ENCODE measurements at regions not wholly inside any gene's neighbourhood (a gene's known extent, or its start where the extent isn't known, plus 50 kb on each side); places are given as distances from the start of the nearest gene placed in this dataset.

DNA sequence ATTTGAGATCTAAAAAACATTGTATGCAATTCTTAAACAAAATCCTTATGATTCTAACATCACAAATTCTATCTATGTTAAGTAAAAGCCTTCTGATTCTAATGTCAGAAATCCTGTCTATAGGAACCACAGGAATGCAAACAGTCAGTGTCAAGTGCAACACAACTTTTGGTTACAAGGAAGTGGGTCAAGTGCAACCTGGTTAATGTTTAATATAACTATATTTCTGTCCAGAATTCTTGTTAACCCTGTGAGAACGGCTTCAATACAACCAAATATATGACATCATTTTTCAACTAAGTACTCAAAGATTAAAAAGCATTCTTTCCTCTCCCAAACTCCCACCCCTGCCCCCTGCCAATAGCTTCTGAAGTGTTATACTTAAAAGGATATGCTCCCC, 107.9 kb upstream of the PLEKHA5 start:
- no peak for DNase-seq

DNA sequence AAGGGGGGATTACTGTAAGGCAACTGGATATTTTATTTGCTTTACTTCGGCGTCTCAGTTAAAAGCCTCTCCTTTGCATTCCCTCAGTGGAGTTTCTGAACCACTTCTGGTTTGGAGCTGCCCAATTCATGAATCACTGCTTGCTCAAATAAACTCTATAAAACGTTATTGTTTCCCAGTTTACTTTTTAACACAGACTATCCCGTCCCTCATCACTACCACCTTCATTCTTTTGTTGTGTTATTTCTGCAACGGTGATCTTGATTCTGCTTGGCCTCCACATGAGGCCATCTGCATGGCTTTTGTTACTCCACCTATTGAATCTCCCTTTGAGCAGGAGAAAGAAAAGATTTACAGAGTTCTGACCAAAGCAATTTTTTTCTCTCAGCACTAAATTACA, 104.0 kb upstream of the PLEKHA5 start:
- no peak for DNase-seq

DNA sequence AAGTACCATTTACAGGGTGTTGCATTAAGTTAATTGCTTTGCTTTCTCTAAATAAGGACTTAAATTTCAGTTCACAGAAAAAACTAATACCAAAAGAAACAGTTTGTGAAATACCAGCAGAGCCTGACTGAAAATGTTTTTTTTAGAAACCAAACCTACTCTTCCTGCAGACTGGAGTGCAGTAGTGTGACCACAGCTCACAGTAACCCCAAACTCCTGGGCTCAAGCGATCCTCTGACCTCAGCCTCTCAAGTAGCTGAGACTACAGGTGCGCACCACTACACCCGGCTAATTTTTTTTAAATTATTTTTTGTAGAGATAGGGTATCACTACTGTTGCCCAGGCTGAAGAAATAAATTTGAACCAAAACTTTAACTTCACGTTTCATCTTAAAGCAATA, 103.5 kb upstream of the PLEKHA5 start:
- no peak for DNase-seq

- DNase-seq, result no peak
Measured at GRCh38 chr12:19026614-19027488, 102.7 kb upstream of the PLEKHA5 start.

GRCh38 chr12:19030180-19030579, 99.4 kb upstream of the PLEKHA5 start:
- DNase-seq, result no peak

DNA sequence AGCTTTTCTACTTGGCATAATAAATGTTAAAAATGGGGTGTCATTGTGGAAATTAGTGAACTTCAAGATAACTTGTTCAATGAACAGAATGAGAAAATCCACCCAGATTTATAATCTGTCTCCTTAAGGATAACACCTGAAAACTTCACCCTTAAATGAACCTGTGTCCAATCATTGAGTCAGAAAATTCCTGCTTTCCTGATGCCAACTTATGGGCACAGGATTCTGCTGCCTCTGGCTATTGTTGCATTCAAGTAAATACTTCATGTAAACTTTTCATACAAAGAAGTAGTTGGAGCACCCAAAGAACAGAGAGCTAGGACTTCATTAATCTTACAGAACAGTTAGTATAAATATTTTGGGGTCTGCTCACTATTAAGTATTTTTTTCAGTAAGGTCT, 98.9 kb upstream of the PLEKHA5 start:
- no peak for DNase-seq

DNA sequence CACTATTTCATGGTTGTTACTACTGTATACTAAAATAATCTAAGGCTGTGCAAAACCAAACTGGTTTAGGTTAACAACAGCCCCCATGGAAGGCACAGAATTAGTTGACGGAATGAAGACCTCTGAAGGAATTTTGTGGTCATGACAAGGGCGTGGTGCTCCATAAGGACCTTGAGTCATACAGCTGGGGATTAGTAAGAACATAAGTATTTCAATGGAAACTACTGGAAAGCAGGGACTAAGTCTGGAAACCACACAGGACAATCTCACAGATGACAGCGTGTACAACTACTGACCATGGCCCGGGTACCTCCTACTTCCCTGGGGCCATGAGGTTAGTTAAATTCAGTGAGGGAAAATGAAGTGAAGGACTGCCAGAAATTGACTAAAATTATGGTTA, 98.5 kb upstream of the PLEKHA5 start:
- no peak for DNase-seq

GRCh38 chr12:19032826-19033225, 96.7 kb upstream of the PLEKHA5 start:
- no peak for DNase-seq

- DNase-seq, result no peak
Measured at GRCh38 chr12:19033244-19033643, 96.3 kb upstream of the PLEKHA5 start.

- no peak for DNase-seq
Measured at GRCh38 chr12:19034937-19035336, 94.6 kb upstream of the PLEKHA5 start.

DNA sequence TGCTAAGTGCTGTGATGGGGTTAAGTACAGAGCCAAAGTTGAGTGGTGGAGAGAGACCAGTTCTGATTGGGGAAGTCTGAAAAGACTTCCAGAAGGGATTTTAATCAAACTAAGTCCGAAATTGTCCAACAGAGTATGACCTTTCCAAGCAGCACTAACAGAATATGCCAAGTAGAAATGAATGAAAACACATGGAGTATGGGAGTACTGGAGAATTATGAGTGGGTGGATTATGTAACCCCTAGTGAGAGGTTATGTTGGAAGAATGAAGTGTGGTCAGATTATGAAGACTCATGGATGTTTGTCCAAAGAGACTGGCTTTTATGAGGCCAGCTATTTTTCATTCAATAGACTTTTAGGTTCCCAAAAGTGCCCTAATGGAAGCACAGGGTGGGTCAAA, 94.0 kb upstream of the PLEKHA5 start:
- no peak for DNase-seq

- DNase-seq, result no peak
Measured at GRCh38 chr12:19036673-19037357, 92.7 kb upstream of the PLEKHA5 start.

DNA sequence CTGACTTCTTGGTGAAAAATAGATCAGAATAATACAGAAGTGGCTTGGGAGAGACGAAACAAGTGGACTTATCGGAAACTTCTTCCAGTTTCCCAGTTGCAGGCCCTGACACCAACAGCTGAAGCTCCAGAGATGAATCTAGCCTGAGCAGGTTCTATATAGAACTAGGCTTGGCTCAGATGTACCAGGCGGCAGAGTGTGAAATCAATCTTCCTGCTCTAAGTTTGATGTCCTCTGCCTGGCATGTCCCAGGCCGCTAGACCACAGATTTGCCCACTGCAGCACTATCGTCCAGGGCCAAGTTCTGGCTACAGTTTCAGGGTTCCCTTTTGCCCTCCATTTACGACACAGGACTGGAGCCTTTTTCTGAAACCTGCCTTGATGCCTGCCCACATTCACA, 91.3 kb upstream of the PLEKHA5 start:
- no peak for DNase-seq

DNA sequence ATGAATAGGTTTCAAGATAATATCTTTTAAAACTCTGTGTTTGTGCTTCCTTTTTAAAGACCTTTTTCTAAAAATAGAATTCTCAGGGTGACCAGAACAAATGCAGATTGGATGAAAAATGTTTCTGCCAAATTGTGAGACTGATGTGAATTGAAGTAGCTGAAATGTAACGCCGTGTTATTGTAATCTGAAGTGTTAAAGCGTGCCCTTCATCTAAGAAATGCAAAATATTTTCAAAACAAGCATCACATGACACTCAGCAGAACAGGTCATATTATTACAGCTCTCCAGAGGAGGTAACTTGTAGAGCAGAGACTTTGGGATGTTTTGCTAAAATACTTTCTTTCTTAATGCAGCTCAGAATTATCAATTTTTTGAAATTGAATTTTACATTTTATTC, 90.0 kb upstream of the PLEKHA5 start:
- no peak for DNase-seq

DNA sequence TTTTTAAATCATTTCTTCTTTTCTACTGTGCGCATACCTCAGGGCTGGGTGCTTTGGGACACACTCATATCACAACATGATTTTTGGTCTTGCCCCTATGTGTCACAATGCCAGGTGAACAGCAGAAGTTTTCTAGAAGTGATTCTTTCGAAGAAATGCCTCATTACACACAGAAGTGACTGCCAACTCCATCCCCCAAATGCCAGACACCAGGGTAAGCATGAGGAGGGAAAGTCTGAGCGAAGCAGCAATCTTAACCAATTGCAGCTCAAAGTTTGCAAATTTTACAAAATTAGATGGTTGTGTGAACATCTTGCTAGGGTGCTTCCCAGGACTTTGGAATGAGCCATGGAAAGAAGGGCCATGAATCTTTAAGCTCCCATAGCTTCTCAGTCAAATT, 87.3 kb upstream of the PLEKHA5 start:
- no peak for DNase-seq

- DNase-seq, result no peak
Measured at GRCh38 chr12:19044430-19044829, 85.1 kb upstream of the PLEKHA5 start.

GRCh38 chr12:19044891-19045290, 84.6 kb upstream of the PLEKHA5 start:
- DNase-seq, result no peak

GRCh38 chr12:19045426-19045825, 84.1 kb upstream of the PLEKHA5 start:
- no peak for DNase-seq

DNA sequence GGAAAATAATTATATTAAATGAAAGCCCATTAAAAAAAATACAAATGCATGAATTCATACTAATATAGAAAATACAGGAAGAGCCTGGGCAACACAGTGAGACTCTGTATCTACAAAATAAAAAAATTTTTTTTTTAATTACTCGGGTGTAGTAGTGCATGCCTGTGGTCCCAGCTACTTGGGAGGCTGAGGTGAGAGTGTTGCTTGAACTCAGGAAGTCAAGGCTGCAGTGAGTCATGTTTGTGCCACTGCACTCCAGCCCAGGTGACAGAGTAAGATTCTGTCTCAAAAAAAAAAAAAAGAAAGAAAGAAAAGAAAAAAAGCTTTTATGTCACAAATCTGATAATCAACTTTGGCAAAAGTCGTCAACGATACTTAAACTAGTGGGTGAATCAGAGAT, 80.6 kb upstream of the PLEKHA5 start:
- DNase-seq, result no peak

- no peak for DNase-seq
Measured at GRCh38 chr12:19052689-19053088, 76.8 kb upstream of the PLEKHA5 start.

DNA sequence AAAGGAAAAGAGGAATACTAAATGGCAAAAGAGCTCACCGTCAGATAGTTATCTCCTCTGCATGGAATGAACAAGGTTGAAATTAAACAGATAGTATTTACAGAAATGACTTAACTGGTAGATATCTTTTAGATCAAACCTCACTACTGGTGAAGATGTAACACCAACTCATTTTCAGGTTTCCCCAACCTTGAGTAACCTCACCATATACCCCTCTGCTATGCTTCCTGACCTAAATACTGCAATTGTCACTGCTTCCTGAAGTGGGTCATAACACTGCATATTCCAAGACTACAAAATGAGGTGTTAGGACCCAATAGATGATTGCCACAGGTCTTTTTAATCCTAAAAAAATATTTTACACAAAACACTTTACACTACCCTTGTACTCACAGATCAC, 76.3 kb upstream of the PLEKHA5 start:
- DNase-seq, result no peak

DNA sequence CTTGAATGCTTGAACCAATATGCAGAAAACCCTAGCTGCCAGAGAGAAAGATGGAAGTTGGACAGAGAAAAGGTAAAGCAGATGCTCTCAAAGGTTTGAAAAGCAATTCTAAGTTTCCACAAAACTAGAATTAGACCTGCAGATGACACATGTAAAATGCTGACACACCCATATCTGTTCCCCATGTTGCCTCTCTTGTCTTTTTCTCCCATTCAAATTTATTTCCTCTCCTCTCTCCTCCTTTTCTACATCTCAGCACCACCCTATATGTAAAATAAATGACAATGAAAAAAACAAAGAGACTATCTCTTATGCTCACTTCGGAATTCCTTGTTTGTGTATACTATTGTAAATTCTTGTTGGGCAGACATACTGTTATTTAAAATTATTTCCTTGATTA, 75.5 kb upstream of the PLEKHA5 start:
- no peak for DNase-seq

GRCh38 chr12:19055589-19055988, 73.9 kb upstream of the PLEKHA5 start:
- no peak for DNase-seq

GRCh38 chr12:19058235-19059021, 71.1 kb upstream of the PLEKHA5 start:
- no peak for DNase-seq

Data from activated CD4-positive, alpha-beta T cell treated with anti-CD3 and anti-CD28 coated beads, Interleukin-2, Interleukin-6, amounts not matched to agents 100 ng/mL and 50 ng/mL, durations not matched to agents 16 hours and 8 hours (primary cell).